NCI-H345 (cell line): ENCODE measurements at regions not wholly inside any gene's neighbourhood (a gene's known extent, or its start where the extent isn't known, plus 50 kb on each side); places are given as distances from the start of the nearest gene placed in this dataset.

Experiments used
- DNase-seq: peaks from one replicate; lab custom pipeline; 2025; lab: John Stamatoyannopoulos, UW

- peak; percentile 64 for DNase-seq
Measured at GRCh38 chr4:52234561-52235440, 183.7 kb downstream of the SPATA18 start.

- DNase-seq, result no peak
Measured at GRCh38 chr4:52235552-52236201, 184.6 kb downstream of the SPATA18 start.

DNA sequence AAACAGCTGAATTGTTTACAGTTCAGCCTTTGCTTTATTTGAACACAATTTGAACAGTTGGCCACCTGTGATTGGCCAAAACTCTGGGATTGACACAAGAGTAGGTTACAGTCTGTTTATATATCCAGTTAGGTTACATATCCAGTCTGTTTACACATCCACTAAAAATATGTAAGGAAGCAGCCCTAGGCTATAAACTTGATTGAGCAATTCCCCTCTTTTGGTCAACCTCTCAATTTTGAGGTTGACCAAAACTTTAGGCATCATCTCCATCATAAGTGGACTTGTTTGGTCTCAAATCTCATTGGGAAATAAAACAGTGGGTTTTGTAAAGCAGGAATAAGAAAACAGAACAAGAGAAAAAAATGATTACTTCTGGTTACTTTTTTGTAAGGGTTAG lies 190.8 kb downstream of the SPATA18 start:
- DNase-seq, result no peak

DNA sequence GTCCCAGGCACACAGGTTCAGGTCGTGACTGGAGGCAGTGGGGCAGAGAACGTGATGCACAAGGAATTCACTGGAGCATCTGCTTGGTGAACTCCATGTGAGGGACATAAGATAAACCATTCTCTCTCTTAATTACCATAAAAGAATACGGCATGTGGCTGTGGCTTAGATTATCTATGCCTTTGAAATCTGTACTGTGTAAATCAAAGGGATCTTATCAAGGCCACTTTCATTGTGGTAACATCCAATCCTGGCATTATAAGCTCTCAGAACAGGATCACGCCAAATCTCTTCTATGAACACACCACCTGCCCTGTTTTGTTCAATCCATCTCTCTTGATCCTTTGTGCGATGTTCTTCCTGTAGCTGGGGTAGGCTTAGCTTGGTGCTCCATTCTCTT lies 192.3 kb downstream of the SPATA18 start:
- peak; percentile 71 for DNase-seq

DNA sequence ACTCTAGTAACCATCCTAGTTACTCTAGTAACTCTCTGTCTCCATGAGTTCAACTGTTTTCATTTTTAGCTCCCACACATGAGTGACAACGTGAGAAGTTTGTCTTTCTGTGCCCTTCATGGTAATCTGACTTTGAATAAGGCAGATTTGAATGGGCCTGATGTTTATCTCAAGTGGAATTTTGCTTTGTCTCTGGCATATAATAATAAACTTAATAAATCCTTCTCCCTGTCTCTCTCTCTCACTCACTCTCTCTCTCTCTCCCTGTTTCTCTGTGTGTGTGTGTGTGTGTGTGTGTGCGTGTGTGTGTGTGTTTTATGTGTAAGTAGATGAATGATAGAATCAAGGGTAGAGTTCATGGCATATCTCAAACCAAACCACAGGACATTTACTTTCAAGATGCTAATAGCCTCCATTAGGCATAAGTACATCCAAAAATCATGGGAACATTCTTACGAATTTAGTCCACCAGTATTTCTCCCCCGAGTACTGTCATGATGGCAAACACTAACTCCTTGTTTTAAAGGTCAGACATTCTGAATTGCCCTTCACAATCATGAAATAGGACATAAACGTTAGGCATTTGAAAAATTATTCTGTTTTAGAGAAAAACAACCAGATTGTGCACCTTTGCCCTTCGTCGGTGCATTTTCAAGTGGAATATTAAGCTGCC lies 193.1 kb downstream of the SPATA18 start:
- DNase-seq, result peak; percentile 76

DNA sequence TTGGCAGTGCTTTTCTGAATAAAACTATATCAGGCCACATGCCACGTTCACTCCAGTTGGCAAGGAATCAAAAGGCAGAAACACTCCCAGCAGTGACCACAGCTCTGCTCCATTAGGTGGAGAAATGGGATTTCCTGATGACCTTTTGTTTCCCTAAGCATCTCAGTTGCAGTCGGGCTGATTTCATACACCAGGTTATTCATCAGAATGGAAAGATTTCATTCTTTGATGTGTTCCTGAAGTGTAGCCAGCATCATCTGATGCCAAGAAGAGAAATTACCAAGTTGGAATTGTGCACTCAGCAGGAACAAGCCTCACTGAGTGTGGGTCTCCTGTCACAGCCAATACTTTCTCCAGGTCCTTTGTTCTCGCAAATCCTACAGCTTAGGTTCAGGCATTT lies 193.7 kb downstream of the SPATA18 start:
- peak; percentile 65 for DNase-seq

DNA sequence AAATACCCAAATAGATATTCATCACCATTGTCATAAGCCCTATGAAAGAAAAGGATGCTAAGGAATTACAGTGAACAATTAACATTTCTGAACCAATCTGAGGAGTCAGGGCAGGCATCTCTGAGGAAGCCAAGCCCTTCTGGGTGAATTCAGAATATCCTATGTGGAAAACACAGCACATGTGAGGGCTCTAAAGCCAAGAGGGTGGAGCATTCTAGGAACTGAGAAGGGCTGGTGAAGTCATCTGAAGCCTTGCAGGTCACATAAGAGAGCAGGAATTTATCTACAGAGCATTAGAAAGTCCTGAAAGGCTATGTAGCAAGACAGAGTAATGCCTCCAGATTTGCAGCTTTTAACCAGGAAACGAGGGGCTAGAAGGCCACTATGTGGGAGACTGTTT lies 195.7 kb downstream of the SPATA18 start:
- no peak for DNase-seq

- no peak for DNase-seq
Measured at GRCh38 chr4:52247941-52248340, 196.8 kb downstream of the SPATA18 start.

DNA sequence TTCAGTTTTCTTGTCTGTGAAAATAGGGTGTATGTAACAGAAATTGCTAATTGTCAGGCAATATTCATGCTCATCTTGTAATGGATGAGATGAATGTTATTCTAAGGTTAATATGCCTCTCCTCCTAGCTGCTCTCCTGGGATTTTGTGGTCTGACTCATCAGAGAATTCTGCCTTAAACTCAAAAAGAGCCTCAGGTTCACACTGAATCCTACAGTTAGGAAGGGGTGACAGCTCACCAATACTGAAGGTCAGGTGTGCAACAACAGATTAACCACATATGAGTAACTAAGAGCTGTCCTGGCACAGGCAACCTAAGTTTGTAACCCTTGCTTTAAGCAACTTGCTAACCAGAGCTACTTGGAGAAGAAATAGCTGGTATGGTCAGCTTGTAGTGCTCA lies 197.7 kb downstream of the SPATA18 start:
- DNase-seq, result peak; percentile 17

GRCh38 chr4:52249581-52249980 lies 198.5 kb downstream of the SPATA18 start:
- no peak for DNase-seq

DNA sequence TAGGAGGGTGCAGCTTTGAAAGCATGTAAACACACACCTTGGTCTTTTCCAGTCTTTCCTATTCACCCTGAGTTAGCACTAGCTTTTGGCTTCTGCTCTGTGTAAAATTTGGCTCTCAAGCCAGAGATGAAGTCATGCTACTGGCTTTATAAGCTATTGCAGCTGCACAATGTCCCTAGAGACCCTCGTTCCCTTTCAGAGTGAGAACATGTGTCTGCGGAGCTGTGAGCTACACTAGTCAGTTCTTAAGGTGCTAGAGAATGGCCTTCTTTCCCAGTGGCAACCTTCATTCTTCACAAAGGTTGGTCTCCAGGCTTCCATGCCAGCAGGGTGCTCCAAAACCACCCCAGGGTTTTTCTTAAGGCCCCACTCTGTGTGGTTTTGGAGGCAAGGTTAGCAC lies 199.1 kb downstream of the SPATA18 start:
- peak; percentile 82 for DNase-seq

DNA sequence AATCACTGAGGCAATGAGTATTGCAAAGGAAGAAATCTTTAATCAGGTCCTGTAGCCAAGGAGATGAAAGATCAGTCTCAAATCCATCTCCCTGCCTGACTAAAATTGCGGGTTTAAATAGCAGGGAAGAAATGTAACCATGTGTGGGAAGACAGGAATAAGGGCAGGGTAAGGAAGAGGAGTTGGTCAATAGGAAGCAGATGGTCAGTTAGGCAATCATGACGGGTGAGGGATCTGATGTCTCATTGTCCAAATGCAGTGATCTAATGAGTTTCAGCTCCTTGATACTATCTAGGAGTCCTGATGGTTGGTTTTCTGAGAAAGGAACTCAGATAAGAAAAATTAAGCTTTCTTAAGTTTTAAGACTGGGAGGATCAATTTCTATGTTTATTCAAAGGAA lies 200.8 kb downstream of the SPATA18 start:
- no peak for DNase-seq

GRCh38 chr4:52253025-52253424 lies 201.9 kb downstream of the SPATA18 start:
- no peak for DNase-seq

- DNase-seq, result no peak
Measured at GRCh38 chr4:52256522-52256921, 205.4 kb downstream of the SPATA18 start.

DNA sequence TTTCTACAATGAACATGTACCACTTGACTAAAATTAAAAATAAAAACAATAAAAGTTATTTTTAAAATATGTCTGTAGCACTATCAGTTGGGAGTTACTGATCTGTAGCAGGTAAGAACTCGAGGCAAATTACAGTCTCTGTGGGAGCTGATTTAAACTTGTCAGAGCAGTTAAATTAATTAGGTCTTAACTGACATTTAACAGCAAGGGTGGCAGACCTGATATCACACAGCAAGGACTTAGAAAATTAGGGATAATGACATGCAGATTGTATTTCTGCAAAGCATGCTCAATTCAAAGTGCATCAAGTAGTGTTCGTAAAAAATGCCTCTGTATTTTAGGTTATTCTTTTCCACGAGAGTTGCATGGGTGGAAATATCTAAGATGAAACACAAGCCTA lies 208.9 kb downstream of the SPATA18 start:
- no peak for DNase-seq

DNA sequence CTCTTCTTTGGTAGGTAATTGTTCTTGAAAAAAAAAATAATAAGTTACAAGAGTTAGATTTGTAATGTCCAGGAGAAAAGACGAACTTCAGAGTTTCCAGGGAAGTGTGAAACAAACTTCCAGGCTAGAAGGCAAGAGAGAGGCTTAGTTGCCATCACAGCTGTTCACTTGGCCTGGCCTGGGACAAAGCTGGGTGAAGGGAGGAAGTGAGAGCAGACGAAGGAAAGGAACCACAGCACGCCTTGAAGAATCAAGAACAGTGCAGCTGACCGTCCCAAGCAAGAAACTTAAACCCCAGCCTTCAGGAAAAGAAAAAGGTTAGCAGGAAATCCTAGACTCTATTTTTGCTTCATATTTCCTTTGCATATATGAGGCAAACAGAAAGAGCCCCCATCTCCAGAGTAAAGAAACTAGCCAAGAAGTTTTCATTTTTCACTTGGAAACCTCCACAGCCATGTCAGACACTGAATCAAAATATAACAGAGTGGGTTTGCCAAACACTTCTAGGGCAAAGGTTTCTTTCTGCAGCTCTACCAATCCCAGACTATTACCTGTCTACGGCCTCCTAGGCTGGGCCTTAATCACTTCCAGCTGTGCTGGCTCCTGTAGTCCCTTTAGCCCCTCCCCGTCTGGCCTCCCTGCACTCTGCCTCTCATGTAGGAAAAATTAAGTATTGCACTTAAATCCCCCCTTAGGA lies 209.6 kb downstream of the SPATA18 start:
- DNase-seq, result no peak

DNA sequence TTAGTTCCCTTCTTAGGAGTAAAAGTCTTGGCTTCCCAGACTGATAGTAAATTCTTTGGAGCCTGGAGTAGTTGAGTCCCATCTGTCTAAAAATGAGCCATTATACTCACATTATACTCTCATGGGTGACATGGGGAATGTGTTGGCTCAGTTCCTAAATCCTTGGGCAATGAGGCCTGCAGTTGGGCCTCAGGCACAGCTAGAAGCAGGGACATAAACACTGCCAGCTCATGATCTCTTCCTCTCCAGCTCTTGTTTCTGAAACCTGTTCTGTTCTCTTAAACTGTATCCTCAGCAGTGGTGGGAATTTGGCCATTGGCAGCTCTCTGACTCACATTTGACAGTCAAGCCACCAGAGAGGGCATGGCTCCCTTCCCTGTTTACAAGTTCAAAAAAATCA lies 212.5 kb downstream of the SPATA18 start:
- DNase-seq, result peak; percentile 15

- DNase-seq, result peak; percentile 56
Measured at GRCh38 chr4:52265781-52266525, 214.8 kb downstream of the SPATA18 start.

DNA sequence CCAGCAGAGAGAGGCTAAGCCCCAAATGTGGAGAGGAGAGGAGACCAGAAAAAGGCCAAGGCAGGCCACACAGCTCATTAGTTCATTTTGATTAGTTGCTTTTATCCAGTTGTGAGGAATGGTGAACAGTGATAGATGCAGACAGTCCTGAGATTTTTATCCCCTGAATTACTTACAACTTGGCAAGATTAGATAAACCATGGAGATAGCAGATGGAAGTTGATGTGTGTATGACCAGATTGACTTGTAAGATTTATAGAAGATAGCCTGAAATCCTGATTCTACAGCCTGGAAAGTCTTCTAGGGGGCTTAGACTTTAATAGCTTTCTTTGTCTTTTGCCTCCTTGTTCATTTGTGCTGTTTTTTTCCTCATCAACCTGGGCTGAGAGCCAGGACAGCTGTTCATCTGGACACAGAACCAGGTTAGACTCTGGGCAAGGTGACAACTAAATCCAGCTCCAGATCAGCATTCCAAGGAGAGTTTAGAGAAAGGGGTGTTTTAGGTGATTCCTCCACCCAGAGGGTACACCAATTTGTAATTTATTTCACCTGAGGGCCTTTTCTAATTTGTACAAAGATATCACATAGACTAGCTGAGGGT lies 215.5 kb downstream of the SPATA18 start:
- DNase-seq, result no peak

DNA sequence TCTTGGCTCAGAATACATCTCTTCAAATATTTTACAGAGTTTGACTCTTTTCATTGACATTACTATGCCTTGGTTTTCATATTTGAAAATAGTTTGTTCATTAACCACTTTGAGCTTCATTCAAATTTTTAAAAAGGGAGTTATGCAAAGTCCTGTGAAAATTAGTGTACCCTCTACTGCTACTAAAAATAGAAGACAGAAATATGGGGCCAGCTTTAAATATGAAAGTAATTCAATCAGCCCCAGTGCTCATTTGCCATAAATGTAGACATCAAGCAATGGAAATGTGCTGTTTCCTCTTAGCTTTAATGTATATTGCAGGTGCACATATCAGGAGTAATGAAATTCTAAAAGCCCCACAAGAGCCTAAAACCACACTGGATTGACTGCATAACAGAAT lies 218.7 kb downstream of the SPATA18 start:
- DNase-seq, result no peak

- DNase-seq, result no peak
Measured at GRCh38 chr4:52273885-52274284, 222.8 kb downstream of the SPATA18 start.
